ENCODE measurements at regions not wholly inside any gene's neighbourhood (a gene's known extent, or its start where the extent isn't known, plus 50 kb on each side); places are given as distances from the start of the nearest gene placed in this dataset.
A peak's percentile ranks its signal among the peaks of the same experiment; 100 is the strongest.

- no peak overlapping the region for H3K4me3 ChIP-seq (ENCODE audit: low read depth, low read length)
- no peaks in the 10 kb centered on the region for H3K9me3 ChIP-seq (ENCODE audit: insufficient read depth, low read depth, low read length)
- H3K4me1 ChIP-seq (ENCODE audit: control insufficient read depth in 1 of 2, insufficient read depth in 2 of 2, low read length in 2 of 2) = no peaks in the 10 kb centered on the region
- DNase-seq = no peak
- H3K79me1 ChIP-seq (ENCODE audit: low read length) = no peaks in the 10 kb centered on the region
- no peak overlapping the region for H3K18ac ChIP-seq (ENCODE audit: low read length)
- no peak overlapping the region for H2AFZ ChIP-seq (ENCODE audit: insufficient read depth, low read length, poor library complexity)
- no peak overlapping the region for H3K4ac ChIP-seq (ENCODE audit: low read depth, low read length)
- no peak overlapping the region for H2BK12ac ChIP-seq (ENCODE audit: low read length)
- H3K79me2 ChIP-seq (ENCODE audit: control insufficient read depth, insufficient read depth, low read length, poor library complexity) = no peaks in the 10 kb centered on the region
- H3K27me3 ChIP-seq (ENCODE audit: insufficient read depth, low read length) = no peaks in the 10 kb centered on the region
- H3K14ac ChIP-seq (ENCODE audit: low read length) = no peak overlapping the region
- no peak overlapping the region for H2BK5ac ChIP-seq (ENCODE audit: low read depth, low read length, poor library complexity)
- no peak overlapping the region for H2AK5ac ChIP-seq (ENCODE audit: low read length)
- no peak overlapping the region for H3K27ac ChIP-seq (ENCODE audit: low read depth, low read length)
- H4K8ac ChIP-seq (ENCODE audit: low read depth, low read length) = no peak overlapping the region
- no peak overlapping the region for H3K9ac ChIP-seq (ENCODE audit: low read length)
- no peak overlapping the region for H2BK120ac ChIP-seq (ENCODE audit: insufficient read depth, low read length, poor library complexity)
- H4K91ac ChIP-seq (ENCODE audit: low read depth, low read length) = no peak overlapping the region
- no peak overlapping the region for H3K23ac ChIP-seq (ENCODE audit: low read length)
- no peak overlapping the region for H3K4me2 ChIP-seq (ENCODE audit: low read length)
- WGBS (ENCODE audit: extremely low coverage, insufficient coverage, insufficient read length) = no CpG with 5 or more reads among the region's 3 CpGs
- H3K36me3 ChIP-seq (ENCODE audit: control insufficient read depth in 1 of 2, insufficient read depth in 2 of 2, low read length in 2 of 2) = no peaks in the 10 kb centered on the region
- no peak overlapping the region for H4K12ac ChIP-seq (ENCODE audit: low read depth, low read length)
Measured at GRCh38 chr18:74023220-74023619, 124.4 kb downstream of the FBXO15 start.

GRCh38 chr18:74019864-74020263 is 127.8 kb downstream of the FBXO15 start:
- DNase-seq = no peak
- Histone ChIP-seq H3K79me2 (ENCODE audit: control insufficient read depth, insufficient read depth, low read length, poor library complexity) (no peaks in the 10 kb centered on the region), H3K14ac (ENCODE audit: low read length) (no peak overlapping the region), H3K4me1 (ENCODE audit: control insufficient read depth in 1 of 2, insufficient read depth in 2 of 2, low read length in 2 of 2) (no peaks in the 10 kb centered on the region), H2AK5ac (ENCODE audit: low read length) (no peak overlapping the region), H4K12ac (ENCODE audit: low read depth, low read length) (no peak overlapping the region), H4K91ac (ENCODE audit: low read depth, low read length) (no peak overlapping the region), H3K27ac (ENCODE audit: low read depth, low read length) (no peak overlapping the region), H3K18ac (ENCODE audit: low read length) (no peak overlapping the region), H3K4ac (ENCODE audit: low read depth, low read length) (no peak overlapping the region), H3K36me3 (ENCODE audit: control insufficient read depth in 1 of 2, insufficient read depth in 2 of 2, low read length in 2 of 2) (no peaks in the 10 kb centered on the region), H3K4me2 (ENCODE audit: low read length) (no peak overlapping the region), H2BK5ac (ENCODE audit: low read depth, low read length, poor library complexity) (no peak overlapping the region), H3K27me3 (ENCODE audit: insufficient read depth, low read length) (no peaks in the 10 kb centered on the region), H2AFZ (ENCODE audit: insufficient read depth, low read length, poor library complexity) (no peak overlapping the region), H3K23ac (ENCODE audit: low read length) (no peak overlapping the region), H2BK120ac (ENCODE audit: insufficient read depth, low read length, poor library complexity) (no peak overlapping the region), H3K79me1 (ENCODE audit: low read length) (no peaks in the 10 kb centered on the region), H3K4me3 (ENCODE audit: low read depth, low read length) (no peak overlapping the region), H4K8ac (ENCODE audit: low read depth, low read length) (no peak overlapping the region), H3K9ac (ENCODE audit: low read length) (no peak overlapping the region), H3K9me3 (ENCODE audit: insufficient read depth, low read depth, low read length) (no peaks in the 10 kb centered on the region), H2BK12ac (ENCODE audit: low read length) (no peak overlapping the region)
- no CpG with 5 or more reads among the region's 3 CpGs for WGBS (ENCODE audit: extremely low coverage, insufficient coverage, insufficient read length)

- Histone ChIP-seq H2BK120ac (ENCODE audit: insufficient read depth, low read length, poor library complexity) (no peak overlapping the region), H3K18ac (ENCODE audit: low read length) (no peak overlapping the region), H2AFZ (ENCODE audit: insufficient read depth, low read length, poor library complexity) (no peak overlapping the region), H3K14ac (ENCODE audit: low read length) (no peak overlapping the region), H3K79me1 (ENCODE audit: low read length) (no peaks in the 10 kb centered on the region), H3K4ac (ENCODE audit: low read depth, low read length) (no peak overlapping the region), H2BK5ac (ENCODE audit: low read depth, low read length, poor library complexity) (no peak overlapping the region), H3K9ac (ENCODE audit: low read length) (no peak overlapping the region), H3K79me2 (ENCODE audit: control insufficient read depth, insufficient read depth, low read length, poor library complexity) (no peaks in the 10 kb centered on the region), H3K4me2 (ENCODE audit: low read length) (no peak overlapping the region), H3K9me3 (ENCODE audit: insufficient read depth, low read depth, low read length) (no peaks in the 10 kb centered on the region), H4K8ac (ENCODE audit: low read depth, low read length) (no peak overlapping the region), H3K4me3 (ENCODE audit: low read depth, low read length) (no peak overlapping the region), H3K27ac (ENCODE audit: low read depth, low read length) (no peak overlapping the region), H2BK12ac (ENCODE audit: low read length) (no peak overlapping the region), H4K12ac (ENCODE audit: low read depth, low read length) (no peak overlapping the region), H3K23ac (ENCODE audit: low read length) (no peak overlapping the region), H3K36me3 (ENCODE audit: control insufficient read depth in 1 of 2, insufficient read depth in 2 of 2, low read length in 2 of 2) (no peaks in the 10 kb centered on the region), H2AK5ac (ENCODE audit: low read length) (no peak overlapping the region), H3K27me3 (ENCODE audit: insufficient read depth, low read length) (no peaks in the 10 kb centered on the region), H4K91ac (ENCODE audit: low read depth, low read length) (no peak overlapping the region), H3K4me1 (ENCODE audit: control insufficient read depth in 1 of 2, insufficient read depth in 2 of 2, low read length in 2 of 2) (no peaks in the 10 kb centered on the region)
- peak; percentile 43 to 73 for DNase-seq
- no CpG with 5 or more reads among the region's 5 CpGs for WGBS (ENCODE audit: extremely low coverage, insufficient coverage, insufficient read length)
Measured at GRCh38 chr18:74013955-74014354, 133.7 kb downstream of the FBXO15 start.

- Histone ChIP-seq H2BK120ac (ENCODE audit: insufficient read depth, low read length, poor library complexity) (no peak overlapping the region), H3K23ac (ENCODE audit: low read length) (no peak overlapping the region), H2AK5ac (ENCODE audit: low read length) (no peak overlapping the region), H3K18ac (ENCODE audit: low read length) (no peak overlapping the region), H4K8ac (ENCODE audit: low read depth, low read length) (no peak overlapping the region), H3K4me1 (ENCODE audit: control insufficient read depth in 1 of 2, insufficient read depth in 2 of 2, low read length in 2 of 2) (no peaks in the 10 kb centered on the region), H2BK12ac (ENCODE audit: low read length) (no peak overlapping the region), H3K4me3 (ENCODE audit: low read depth, low read length) (no peak overlapping the region), H4K91ac (ENCODE audit: low read depth, low read length) (no peak overlapping the region), H2AFZ (ENCODE audit: insufficient read depth, low read length, poor library complexity) (no peak overlapping the region), H4K12ac (ENCODE audit: low read depth, low read length) (no peak overlapping the region), H3K4me2 (ENCODE audit: low read length) (no peak overlapping the region), H3K14ac (ENCODE audit: low read length) (no peak overlapping the region), H3K9ac (ENCODE audit: low read length) (no peak overlapping the region), H3K4ac (ENCODE audit: low read depth, low read length) (no peak overlapping the region), H3K79me1 (ENCODE audit: low read length) (no peaks in the 10 kb centered on the region), H2BK5ac (ENCODE audit: low read depth, low read length, poor library complexity) (no peak overlapping the region), H3K27ac (ENCODE audit: low read depth, low read length) (no peak overlapping the region), H3K9me3 (ENCODE audit: insufficient read depth, low read depth, low read length) (peaks cover 2% of the 10 kb centered on the region), H3K36me3 (ENCODE audit: control insufficient read depth in 1 of 2, insufficient read depth in 2 of 2, low read length in 2 of 2) (no peaks in the 10 kb centered on the region), H3K27me3 (ENCODE audit: insufficient read depth, low read length) (no peaks in the 10 kb centered on the region), H3K79me2 (ENCODE audit: control insufficient read depth, insufficient read depth, low read length, poor library complexity) (no peaks in the 10 kb centered on the region)
- no peak for DNase-seq
- no CpG with 5 or more reads among the region's 14 CpGs for WGBS (ENCODE audit: extremely low coverage, insufficient coverage, insufficient read length)
Measured at GRCh38 chr18:74012954-74013630, 134.5 kb downstream of the FBXO15 start.

Data from trophoblast cell (in vitro differentiated cells and primary cell).